GM23338 (cell line): ENCODE measurements at regions not wholly inside any gene's neighbourhood (a gene's known extent, or its start where the extent isn't known, plus 50 kb on each side); places are given as distances from the start of the nearest gene placed in this dataset.

Experiments used
- ATAC-seq: fragments of 200-7000 bp; cut with Tn5 transposase; 3 replicates; pipeline ENCODE4 v1.9.1; 2020
- DNase-seq: peaks from one replicate; pipeline ENCODE4 v3.0.0-alpha.2; 2015; ENCODE audit warnings: low spot score
- H2AFZ ChIP-seq: fragments of 200-600 bp; sonication (generic); 2 replicates; pipeline ENCODE4 v1.8.0; 2016; ENCODE audit warnings: antibody characterized with exemption, mild to moderate bottlenecking, moderate library complexity
- H3F3A ChIP-seq: fragments of 200-600 bp; sonication (generic); replicated peaks from 2 replicates; pipeline ENCODE4 v1.8.0; 2017; ENCODE audit warnings: antibody characterized with exemption, mixed run types, low read depth
- H3K27ac ChIP-seq: fragments of 200-600 bp; sonication (generic); 2 replicates; pipeline ENCODE4 v1.6.1; 2016; ENCODE audit warnings: low read depth
- H3K27me3 ChIP-seq: fragments of 200-600 bp; sonication (generic); 2 replicates; pipeline ENCODE4 v1.8.0; 2016; ENCODE audit warnings: mild to moderate bottlenecking, mixed run types, moderate library complexity; ENCODE audit not compliant: insufficient read depth
- H3K36me3 ChIP-seq: fragments of 200-600 bp; sonication (generic); 2 replicates; pipeline ENCODE4 v1.8.0; 2016; ENCODE audit warnings: mild to moderate bottlenecking; ENCODE audit not compliant: insufficient read depth
- H3K4me1 ChIP-seq: fragments of 200-600 bp; sonication (generic); 2 replicates; pipeline ENCODE4 v1.8.0; 2016; ENCODE audit warnings: mild to moderate bottlenecking, moderate library complexity; ENCODE audit not compliant: insufficient read depth
- H3K4me2 ChIP-seq: fragments of 200-600 bp; sonication (generic); 2 replicates; pipeline ENCODE4 v1.7.1; 2017; ENCODE audit warnings: mixed run types
- H3K4me3 ChIP-seq: fragments of 200-600 bp; sonication (generic); 2 replicates; pipeline ENCODE4 v1.6.1; 2016; ENCODE audit warnings: mixed run types
- H3K79me2 ChIP-seq: fragments of 200-600 bp; sonication (generic); replicated peaks from 2 replicates; pipeline ENCODE4 v1.8.0; 2017; ENCODE audit warnings: mild to moderate bottlenecking; ENCODE audit not compliant: insufficient read depth
- H3K9me2 ChIP-seq: fragments of 200-600 bp; sonication (generic); 2 replicates; pipeline ENCODE4 v1.8.0; 2017; ENCODE audit not compliant: insufficient read depth
- H4K20me1 ChIP-seq: fragments of 200-600 bp; sonication (generic); replicated peaks from 2 replicates; pipeline ENCODE4 v1.8.0; 2017; ENCODE audit warnings: mild to moderate bottlenecking; ENCODE audit not compliant: insufficient read depth
- H3K27ac Mint-ChIP-seq: 2 replicates; pipeline ENCODE4 v1.8.0; 2020; ENCODE audit warnings: inconsistent platforms, mild to moderate bottlenecking, moderate library complexity, mixed read lengths
- H3K27me3 Mint-ChIP-seq: 3 replicates; pipeline ENCODE4 v1.8.0; 2022; ENCODE audit warnings: low read depth, mild to moderate bottlenecking, moderate library complexity, mixed read lengths, inconsistent platforms; ENCODE audit not compliant: insufficient read depth, poor library complexity
- H3K36me3 Mint-ChIP-seq: 3 replicates; pipeline ENCODE4 v1.8.0; 2021; ENCODE audit warnings: low read depth, mild to moderate bottlenecking, inconsistent platforms, moderate library complexity, mixed read lengths
- H3K4me1 Mint-ChIP-seq: 3 replicates; pipeline ENCODE4 v1.8.0; 2020; ENCODE audit warnings: mild to moderate bottlenecking, inconsistent platforms, mixed read lengths
- H3K4me3 Mint-ChIP-seq: 3 replicates; pipeline ENCODE4 v1.8.0; 2021; ENCODE audit warnings: moderate library complexity, mild to moderate bottlenecking, inconsistent platforms, mixed read lengths
- H3K9me3 Mint-ChIP-seq: 3 replicates; pipeline ENCODE4 v1.8.0; 2020; ENCODE audit warnings: moderate library complexity, mild to moderate bottlenecking, inconsistent platforms, mixed read lengths
- CREB1 ChIP-seq: fragments of 250-450 bp; sonication (Bioruptor Pico); IDR thresholded peaks from 2 replicates; pipeline ENCODE4 v1.5.0; 2020; ENCODE audit warnings: low read depth, mild to moderate bottlenecking, moderate library complexity
- EZH2 ChIP-seq: fragments of 200-600 bp; sonication (generic); IDR thresholded peaks from one replicate; pipeline ENCODE4 v1.8.0; 2017; ENCODE audit warnings: antibody characterized with exemption, mild to moderate bottlenecking, low read depth; ENCODE audit not compliant: unreplicated experiment
- EZH2phosphoT487 ChIP-seq: fragments of 200-600 bp; sonication (generic); IDR thresholded peaks from one replicate; pipeline ENCODE4 v1.8.1; 2018; ENCODE audit warnings: antibody characterized with exemption; ENCODE audit not compliant: unreplicated experiment
- JUNB ChIP-seq: IDR thresholded peaks from one replicate; pipeline ENCODE4 v1.6.1; 2016; ENCODE audit warnings: antibody characterized with exemption; ENCODE audit not compliant: unreplicated experiment
- NANOG ChIP-seq: IDR thresholded peaks from 2 replicates; pipeline ENCODE4 v1.6.1; 2016; ENCODE audit warnings: antibody characterized with exemption, borderline replicate concordance
- POLR2AphosphoS5 ChIP-seq: IDR thresholded peaks from 2 replicates; pipeline ENCODE4 v1.6.1; 2016; ENCODE audit warnings: antibody characterized with exemption, low read depth
- ZNF114 ChIP-seq: fragments of 250-450 bp; sonication (Bioruptor Pico); IDR thresholded peaks from 2 replicates; pipeline ENCODE4 v1.5.0; 2020; ENCODE audit warnings: mild to moderate bottlenecking, moderate library complexity
- ZNF331 ChIP-seq: fragments of 250-450 bp; sonication (Bioruptor Pico); IDR thresholded peaks from 2 replicates; pipeline ENCODE4 v1.5.0; 2020; ENCODE audit warnings: low read depth, mild to moderate bottlenecking, moderate library complexity
- TF ChIP-seq, protein P1 (sequence below): IDR thresholded peaks from one replicate; pipeline ENCODE4 v1.6.1; 2018; ENCODE audit warnings: antibody characterized with exemption; ENCODE audit not compliant: unreplicated experiment
- TF ChIP-seq, protein P2 (sequence below): IDR thresholded peaks from 2 replicates; pipeline ENCODE4 v1.6.1; 2016; ENCODE audit warnings: antibody characterized with exemption
- TF ChIP-seq, protein P3 (sequence below), 2 experiments: fragments of 200-600 bp in 1 of 2; sonication (generic) in 1 of 2; conservative IDR thresholded peaks; 2 replicates each; pipeline versions ENCODE4 v1.5.1 to v1.6.1; 2016 to 2017; ENCODE audit warnings: antibody characterized with exemption in 2 of 2, low read depth in 2 of 2, mild to moderate bottlenecking in 2 of 2, moderate library complexity in 1 of 2

DNA sequence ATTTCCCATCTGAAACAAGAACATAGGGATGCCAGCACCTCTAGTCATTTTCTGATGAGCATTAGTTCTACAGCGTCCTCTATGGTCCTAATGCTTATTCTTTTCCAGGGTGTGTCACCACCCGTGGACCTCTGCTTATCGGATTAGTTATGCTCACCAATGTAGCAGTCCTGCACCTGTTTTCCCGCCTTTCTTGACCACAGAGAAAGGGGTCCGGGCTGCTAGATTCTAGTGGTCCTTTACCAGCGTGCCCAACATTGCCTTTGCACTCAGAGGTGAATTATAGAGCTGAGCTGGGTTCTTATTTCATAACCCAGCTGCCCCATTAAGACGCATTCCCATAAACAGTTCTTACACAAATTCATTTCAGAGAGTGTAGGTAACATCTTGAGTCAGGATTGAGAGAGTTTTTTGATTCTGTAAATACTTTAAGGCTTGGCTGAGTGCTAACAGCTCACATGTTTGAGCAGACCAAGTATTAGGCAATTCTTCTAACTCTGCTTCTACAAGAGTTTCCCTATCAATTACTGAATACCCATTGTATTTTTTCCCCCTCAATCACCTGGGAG, 2205.1 kb upstream of the C9orf72 start:
- H3K4me3 ChIP-seq: no peak overlapping the region
- no peaks in the 10 kb centered on the region for H3K36me3 ChIP-seq
- no peaks in the 10 kb centered on the region for H3K79me2 ChIP-seq
- TF ChIP-seq, protein P1, sequence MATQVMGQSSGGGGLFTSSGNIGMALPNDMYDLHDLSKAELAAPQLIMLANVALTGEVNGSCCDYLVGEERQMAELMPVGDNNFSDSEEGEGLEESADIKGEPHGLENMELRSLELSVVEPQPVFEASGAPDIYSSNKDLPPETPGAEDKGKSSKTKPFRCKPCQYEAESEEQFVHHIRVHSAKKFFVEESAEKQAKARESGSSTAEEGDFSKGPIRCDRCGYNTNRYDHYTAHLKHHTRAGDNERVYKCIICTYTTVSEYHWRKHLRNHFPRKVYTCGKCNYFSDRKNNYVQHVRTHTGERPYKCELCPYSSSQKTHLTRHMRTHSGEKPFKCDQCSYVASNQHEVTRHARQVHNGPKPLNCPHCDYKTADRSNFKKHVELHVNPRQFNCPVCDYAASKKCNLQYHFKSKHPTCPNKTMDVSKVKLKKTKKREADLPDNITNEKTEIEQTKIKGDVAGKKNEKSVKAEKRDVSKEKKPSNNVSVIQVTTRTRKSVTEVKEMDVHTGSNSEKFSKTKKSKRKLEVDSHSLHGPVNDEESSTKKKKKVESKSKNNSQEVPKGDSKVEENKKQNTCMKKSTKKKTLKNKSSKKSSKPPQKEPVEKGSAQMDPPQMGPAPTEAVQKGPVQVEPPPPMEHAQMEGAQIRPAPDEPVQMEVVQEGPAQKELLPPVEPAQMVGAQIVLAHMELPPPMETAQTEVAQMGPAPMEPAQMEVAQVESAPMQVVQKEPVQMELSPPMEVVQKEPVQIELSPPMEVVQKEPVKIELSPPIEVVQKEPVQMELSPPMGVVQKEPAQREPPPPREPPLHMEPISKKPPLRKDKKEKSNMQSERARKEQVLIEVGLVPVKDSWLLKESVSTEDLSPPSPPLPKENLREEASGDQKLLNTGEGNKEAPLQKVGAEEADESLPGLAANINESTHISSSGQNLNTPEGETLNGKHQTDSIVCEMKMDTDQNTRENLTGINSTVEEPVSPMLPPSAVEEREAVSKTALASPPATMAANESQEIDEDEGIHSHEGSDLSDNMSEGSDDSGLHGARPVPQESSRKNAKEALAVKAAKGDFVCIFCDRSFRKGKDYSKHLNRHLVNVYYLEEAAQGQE: no peak
- TF ChIP-seq NANOG (no peak), POLR2AphosphoS5 (no peak), EZH2 (no peak)
- TF ChIP-seq, protein P2, sequence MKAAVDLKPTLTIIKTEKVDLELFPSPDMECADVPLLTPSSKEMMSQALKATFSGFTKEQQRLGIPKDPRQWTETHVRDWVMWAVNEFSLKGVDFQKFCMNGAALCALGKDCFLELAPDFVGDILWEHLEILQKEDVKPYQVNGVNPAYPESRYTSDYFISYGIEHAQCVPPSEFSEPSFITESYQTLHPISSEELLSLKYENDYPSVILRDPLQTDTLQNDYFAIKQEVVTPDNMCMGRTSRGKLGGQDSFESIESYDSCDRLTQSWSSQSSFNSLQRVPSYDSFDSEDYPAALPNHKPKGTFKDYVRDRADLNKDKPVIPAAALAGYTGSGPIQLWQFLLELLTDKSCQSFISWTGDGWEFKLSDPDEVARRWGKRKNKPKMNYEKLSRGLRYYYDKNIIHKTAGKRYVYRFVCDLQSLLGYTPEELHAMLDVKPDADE: no peak
- no peaks in the 10 kb centered on the region for H4K20me1 ChIP-seq
- Mint-ChIP-seq H3K9me3 (no peaks in the 10 kb centered on the region), H3K36me3 (no peaks in the 10 kb centered on the region), H3K27ac (no peak overlapping the region), H3K4me1 (peaks cover 7% of the 10 kb centered on the region; the same call in 1 of the 3 replicates), H3K27me3 (no peaks in the 10 kb centered on the region), H3K4me3 (no peak overlapping the region)
- H3K4me1 ChIP-seq: no peaks in the 10 kb centered on the region
- no peaks in the 10 kb centered on the region; the same call in 1 of the 2 replicates for H3K9me2 ChIP-seq
- H3F3A ChIP-seq: no peaks in the 10 kb centered on the region
- no peak for ATAC-seq
- H3K27ac ChIP-seq: no peak overlapping the region
- H2AFZ ChIP-seq: no peak overlapping the region
- no peak overlapping the region for H3K4me2 ChIP-seq
- DNase-seq: no peak
- H3K27me3 ChIP-seq: no peaks in the 10 kb centered on the region

DNA sequence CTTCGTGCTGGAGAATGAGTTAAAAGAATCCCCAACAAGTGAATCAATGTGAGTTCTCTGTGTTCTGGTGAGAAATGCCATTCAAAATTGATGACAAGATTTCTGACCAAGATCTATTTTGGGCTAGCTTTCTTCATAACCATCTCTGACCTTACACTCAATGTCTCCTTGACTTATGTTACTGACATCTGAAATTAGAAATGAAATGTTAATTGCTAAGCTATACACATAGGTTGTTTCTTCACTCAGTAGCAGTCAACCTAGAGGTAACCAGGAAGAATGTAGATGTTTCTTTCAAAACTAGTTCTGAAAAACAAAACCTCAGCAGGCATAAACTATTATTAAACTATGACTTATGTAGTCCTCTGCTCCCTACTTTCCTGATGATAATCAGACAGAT, 2220.7 kb upstream of the C9orf72 start:
- H3K9me3 Mint-ChIP-seq: no peaks in the 10 kb centered on the region
- Histone ChIP-seq H3K4me1 (no peaks in the 10 kb centered on the region), H3K79me2 (no peaks in the 10 kb centered on the region), H3K36me3 (no peaks in the 10 kb centered on the region), H3K27ac (no peak overlapping the region), H3K27me3 (no peaks in the 10 kb centered on the region), H2AFZ (no peak overlapping the region), H3K9me2 (no peaks in the 10 kb centered on the region), H3K4me3 (no peak overlapping the region), H4K20me1 (no peaks in the 10 kb centered on the region), H3F3A (no peaks in the 10 kb centered on the region), H3K4me2 (no peak overlapping the region)
- ATAC-seq (no peak), DNase-seq (no peak)
- H3K4me3 Mint-ChIP-seq: no peak overlapping the region
- no peaks in the 10 kb centered on the region for H3K27me3 Mint-ChIP-seq
- no peaks in the 10 kb centered on the region for H3K4me1 Mint-ChIP-seq
- TF ChIP-seq CREB1 (no peak), JUNB (no peak), NANOG (no peak), ZNF331 (no peak), EZH2 (no peak), EZH2phosphoT487 (no peak), ZNF114 (CRISPR knock-in tag) (no peak)
- TF ChIP-seq, protein P3, sequence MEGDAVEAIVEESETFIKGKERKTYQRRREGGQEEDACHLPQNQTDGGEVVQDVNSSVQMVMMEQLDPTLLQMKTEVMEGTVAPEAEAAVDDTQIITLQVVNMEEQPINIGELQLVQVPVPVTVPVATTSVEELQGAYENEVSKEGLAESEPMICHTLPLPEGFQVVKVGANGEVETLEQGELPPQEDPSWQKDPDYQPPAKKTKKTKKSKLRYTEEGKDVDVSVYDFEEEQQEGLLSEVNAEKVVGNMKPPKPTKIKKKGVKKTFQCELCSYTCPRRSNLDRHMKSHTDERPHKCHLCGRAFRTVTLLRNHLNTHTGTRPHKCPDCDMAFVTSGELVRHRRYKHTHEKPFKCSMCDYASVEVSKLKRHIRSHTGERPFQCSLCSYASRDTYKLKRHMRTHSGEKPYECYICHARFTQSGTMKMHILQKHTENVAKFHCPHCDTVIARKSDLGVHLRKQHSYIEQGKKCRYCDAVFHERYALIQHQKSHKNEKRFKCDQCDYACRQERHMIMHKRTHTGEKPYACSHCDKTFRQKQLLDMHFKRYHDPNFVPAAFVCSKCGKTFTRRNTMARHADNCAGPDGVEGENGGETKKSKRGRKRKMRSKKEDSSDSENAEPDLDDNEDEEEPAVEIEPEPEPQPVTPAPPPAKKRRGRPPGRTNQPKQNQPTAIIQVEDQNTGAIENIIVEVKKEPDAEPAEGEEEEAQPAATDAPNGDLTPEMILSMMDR (conservative IDR thresholded peaks at IDR 0.05; ENCODE audit: low read depth in 2 of 2): no peak
- H3K36me3 Mint-ChIP-seq: no peaks in the 10 kb centered on the region
- no peak overlapping the region for H3K27ac Mint-ChIP-seq
